Endodermal cell (in vitro differentiated cells): ENCODE measurements at regions not wholly inside any gene's neighbourhood (a gene's known extent, or its start where the extent isn't known, plus 50 kb on each side); places are given as distances from the start of the nearest gene placed in this dataset.

Source experiments
- DNase-seq: peaks from one replicate; pipeline ENCODE4 v3.0.0-alpha.2; 2017
- H3K27ac ChIP-seq: 2 replicates; pipeline ENCODE4 v1.5.1; 2013; ENCODE audit warnings: mild to moderate bottlenecking, low read depth, low read length, moderate library complexity
- H3K27me3 ChIP-seq: 2 replicates; pipeline ENCODE4 v1.6.1; 2013; ENCODE audit warnings: mild to moderate bottlenecking, low read length, moderate library complexity; ENCODE audit not compliant: insufficient read depth, control insufficient read depth, poor library complexity, severe bottlenecking
- H3K36me3 ChIP-seq: 2 replicates; pipeline ENCODE4 v1.7.0; 2013; ENCODE audit warnings: mild to moderate bottlenecking, low read length, moderate library complexity; ENCODE audit not compliant: control insufficient read depth, insufficient read depth
- H3K4me1 ChIP-seq: one replicate; pipeline ENCODE4 v1.7.0; 2013; ENCODE audit warnings: low read length; ENCODE audit not compliant: control insufficient read depth, insufficient read depth
- H3K4me3 ChIP-seq: 2 replicates; pipeline ENCODE4 v1.5.1; 2013; ENCODE audit warnings: mild to moderate bottlenecking, low read length, moderate library complexity
- H3K9ac ChIP-seq: 2 replicates; pipeline ENCODE4 v1.6.1; 2013; ENCODE audit warnings: mild to moderate bottlenecking, low read length, moderate library complexity; ENCODE audit not compliant: poor library complexity, severe bottlenecking; ENCODE audit errors: extremely low read depth
- H3K9me3 ChIP-seq: 2 replicates; pipeline ENCODE4 v1.6.1; 2013; ENCODE audit warnings: mild to moderate bottlenecking, low read length, moderate library complexity; ENCODE audit not compliant: control insufficient read depth
- H3K27ac Mint-ChIP-seq: 2 replicates; pipeline ENCODE4 v1.8.0; 2020; ENCODE audit warnings: mixed read lengths
- H3K27me3 Mint-ChIP-seq: 2 replicates; pipeline ENCODE4 v1.8.0; 2021; ENCODE audit warnings: mild to moderate bottlenecking, mixed read lengths; ENCODE audit not compliant: insufficient read depth
- H3K36me3 Mint-ChIP-seq: 2 replicates; pipeline ENCODE4 v1.8.0; 2020; ENCODE audit warnings: low read depth, mixed read lengths
- H3K4me1 Mint-ChIP-seq: 2 replicates; pipeline ENCODE4 v1.8.0; 2020; ENCODE audit warnings: mixed read lengths
- H3K4me3 Mint-ChIP-seq: 2 replicates; pipeline ENCODE4 v1.8.0; 2020; ENCODE audit warnings: mild to moderate bottlenecking, moderate library complexity, mixed read lengths
- H3K9me3 Mint-ChIP-seq: 2 replicates; pipeline ENCODE4 v1.8.0; 2020; ENCODE audit warnings: mild to moderate bottlenecking, mixed read lengths
- CTCF ChIP-seq: fragments of 200-600 bp; sonication (generic); conservative IDR thresholded peaks from 2 replicates; pipeline ENCODE4 v1.5.0; 2021; ENCODE audit warnings: antibody characterized with exemption, mild to moderate bottlenecking
- WGBS, 2 experiments: methylation state at CpG; one replicate each; pipeline versions ENCODE4 v1.1.5 to v1.1.7; 2013; ENCODE audit warnings: missing lambda C conversion rate in 2 of 2, mixed read lengths in 1 of 2; ENCODE audit not compliant: insufficient coverage in 1 of 2, insufficient read length in 1 of 2; 5-methylcytosine and 5-hydroxymethylcytosine counted together

GRCh38 chr3:160140756-160141155, 84.5 kb upstream of the C3orf80 start:
- Mint-ChIP-seq H3K4me1 (peaks cover 8% of the 10 kb centered on the region), H3K4me3 (no peak overlapping the region), H3K9me3 (peaks cover 14% of the 10 kb centered on the region), H3K27ac (no peak overlapping the region), H3K36me3 (no peaks in the 10 kb centered on the region), H3K27me3 (no peaks in the 10 kb centered on the region)
- peaks cover 7% of the 10 kb centered on the region for H3K9me3 ChIP-seq
- no peaks in the 10 kb centered on the region for H3K27me3 ChIP-seq
- WGBS, 2 experiments, result 95 to 100% methylated on average over 1 to 2 of the region's 2 CpGs
- no peaks in the 10 kb centered on the region for H3K4me1 ChIP-seq
- no peak for DNase-seq
- no peak overlapping the region for H3K9ac ChIP-seq
- H3K27ac ChIP-seq, result no peak overlapping the region
- no peaks in the 10 kb centered on the region for H3K36me3 ChIP-seq
- H3K4me3 ChIP-seq, result no peak overlapping the region
- no peak for TF ChIP-seq CTCF

GRCh38 chr3:160141485-160142185, 83.6 kb upstream of the C3orf80 start:
- Histone ChIP-seq H3K9me3 (peaks cover 7% of the 10 kb centered on the region), H3K4me1 (no peaks in the 10 kb centered on the region), H3K27me3 (no peaks in the 10 kb centered on the region), H3K36me3 (no peaks in the 10 kb centered on the region), H3K4me3 (no peak overlapping the region), H3K27ac (no peak overlapping the region), H3K9ac (no peak overlapping the region)
- Mint-ChIP-seq H3K4me3 (no peak overlapping the region), H3K9me3 (peaks cover 14% of the 10 kb centered on the region), H3K4me1 (peaks cover 8% of the 10 kb centered on the region), H3K27ac (no peak overlapping the region), H3K36me3 (no peaks in the 10 kb centered on the region), H3K27me3 (no peaks in the 10 kb centered on the region)
- DNase-seq, result no peak
- no peak for TF ChIP-seq CTCF
- 89 to 96% methylated on average over 3 to 4 of the region's 4 CpGs for WGBS, 2 experiments

- peaks cover 7% of the 10 kb centered on the region for H3K9me3 ChIP-seq
- Mint-ChIP-seq H3K27ac (no peak overlapping the region), H3K4me1 (peaks cover 8% of the 10 kb centered on the region), H3K9me3 (peaks cover 14% of the 10 kb centered on the region), H3K27me3 (no peaks in the 10 kb centered on the region), H3K4me3 (no peak overlapping the region), H3K36me3 (no peaks in the 10 kb centered on the region)
- 90 to 100% methylated on average over 2 of the region's 2 CpGs for WGBS, 2 experiments
- H3K4me1 ChIP-seq, result no peaks in the 10 kb centered on the region
- no peak for TF ChIP-seq CTCF
- no peak overlapping the region for H3K9ac ChIP-seq
- no peak overlapping the region for H3K27ac ChIP-seq
- H3K4me3 ChIP-seq, result no peak overlapping the region
- H3K36me3 ChIP-seq, result no peaks in the 10 kb centered on the region
- no peak for DNase-seq
- H3K27me3 ChIP-seq, result no peaks in the 10 kb centered on the region
Observed at GRCh38 chr3:160143482-160143881, 81.7 kb upstream of the C3orf80 start.
